ENCODE measurements at regions not wholly inside any gene's neighbourhood (a gene's known extent, or its start where the extent isn't known, plus 50 kb on each side); places are given as distances from the start of the nearest gene placed in this dataset.

- H3K4me3 ChIP-seq (replicated peaks; ENCODE audit: low read depth, low read length), result no peak overlapping the region
- TF ChIP-seq CTCF (IDR thresholded peaks at IDR 0.05; ENCODE audit: low read length, missing control alignments), result no peak
- no peak for DNase-seq (ENCODE audit: low read depth)
Measured at GRCh38 chr5:29769474-29769873, 1424.0 kb upstream of the CDH6 start.

GRCh38 chr5:29758986-29759421 is 1434.5 kb upstream of the CDH6 start:
- no peak overlapping the region for H3K4me3 ChIP-seq (replicated peaks; ENCODE audit: low read depth, low read length)
- TF ChIP-seq CTCF (IDR thresholded peaks at IDR 0.05; ENCODE audit: low read length, missing control alignments), result no peak
- DNase-seq (ENCODE audit: low read depth), result no peak

- no peak for TF ChIP-seq CTCF (IDR thresholded peaks at IDR 0.05; ENCODE audit: low read length, missing control alignments)
- DNase-seq (ENCODE audit: low read depth), result no peak
- no peak overlapping the region for H3K4me3 ChIP-seq (replicated peaks; ENCODE audit: low read depth, low read length)
Measured at GRCh38 chr5:29750453-29750852, 1443.0 kb upstream of the CDH6 start.

GRCh38 chr5:29744618-29745017 is 1448.9 kb upstream of the CDH6 start:
- H3K4me3 ChIP-seq (replicated peaks; ENCODE audit: low read depth, low read length), result no peak overlapping the region
- no peak for DNase-seq (ENCODE audit: low read depth)
- no peak for TF ChIP-seq CTCF (IDR thresholded peaks at IDR 0.05; ENCODE audit: low read length, missing control alignments)

- H3K4me3 ChIP-seq (replicated peaks; ENCODE audit: low read depth, low read length), result no peak overlapping the region
- TF ChIP-seq CTCF (IDR thresholded peaks at IDR 0.05; ENCODE audit: low read length, missing control alignments), result no peak
- no peak for DNase-seq (ENCODE audit: low read depth)
Measured at GRCh38 chr5:29720954-29721353, 1472.5 kb upstream of the CDH6 start.

GRCh38 chr5:29719171-29719570 is 1474.3 kb upstream of the CDH6 start:
- TF ChIP-seq CTCF (IDR thresholded peaks at IDR 0.05; ENCODE audit: low read length, missing control alignments), result no peak

GRCh38 chr5:29715167-29715566 is 1478.3 kb upstream of the CDH6 start:
- no peak overlapping the region for H3K4me3 ChIP-seq (replicated peaks; ENCODE audit: low read depth, low read length)
- no peak for TF ChIP-seq CTCF (IDR thresholded peaks at IDR 0.05; ENCODE audit: low read length, missing control alignments)
- no peak for DNase-seq (ENCODE audit: low read depth)

More at GRCh38 chr5:29719171-29719570, 1474.3 kb upstream of the CDH6 start:
- no peak overlapping the region for H3K4me3 ChIP-seq (replicated peaks; ENCODE audit: low read depth, low read length)
- no peak for DNase-seq (ENCODE audit: low read depth)

Measured in fibroblast of pulmonary artery (primary cell).